ENCODE measurements at regions not wholly inside any gene's neighbourhood (a gene's known extent, or its start where the extent isn't known, plus 50 kb on each side); places are given as distances from the start of the nearest gene placed in this dataset.

DNA sequence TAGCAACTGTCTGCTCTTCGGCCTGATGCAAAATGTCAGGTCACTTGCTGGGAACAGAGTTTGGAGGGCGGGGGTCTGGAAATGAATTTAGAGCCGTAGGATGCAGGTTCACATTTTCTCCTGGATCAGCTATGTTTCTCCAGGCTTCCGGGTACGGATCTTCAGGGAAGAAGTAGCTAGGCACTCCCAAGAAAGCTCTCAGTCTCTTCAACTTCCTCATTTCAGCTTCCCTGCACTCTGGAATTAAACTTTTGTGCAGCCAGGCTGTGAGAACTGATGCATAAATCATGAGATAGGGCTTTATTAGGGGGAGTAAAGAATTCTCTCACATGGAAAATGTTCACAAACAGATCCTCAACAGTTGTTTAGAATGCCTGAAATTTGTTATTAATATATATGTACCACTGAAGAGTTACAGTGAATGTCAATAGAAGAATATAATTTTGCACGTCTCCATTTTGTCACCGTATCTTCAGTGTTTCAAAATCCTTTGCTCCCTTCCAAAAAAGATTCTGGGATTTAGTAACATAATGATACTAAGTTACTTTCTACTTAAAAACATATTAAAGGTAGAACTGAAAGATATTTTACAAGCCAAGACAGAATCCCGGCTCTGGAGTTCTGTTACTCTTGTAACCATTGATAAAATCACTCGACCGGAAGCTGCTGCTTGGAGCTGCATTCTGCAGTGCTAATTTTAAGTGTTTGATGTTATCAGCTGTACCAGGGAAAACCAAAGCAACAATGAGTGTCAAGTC, 178.5 kb upstream of the P2RY1 start:
- Mint-ChIP-seq H3K27me3 (peaks cover 9% of the 10 kb centered on the region), H3K4me3 (no peak overlapping the region), H3K9me3 (peaks cover 2% of the 10 kb centered on the region), H3K27ac (no peak overlapping the region), H3K36me3 (no peaks in the 10 kb centered on the region), H3K4me1 (no peaks in the 10 kb centered on the region)
- ATAC-seq, result no peak

DNA sequence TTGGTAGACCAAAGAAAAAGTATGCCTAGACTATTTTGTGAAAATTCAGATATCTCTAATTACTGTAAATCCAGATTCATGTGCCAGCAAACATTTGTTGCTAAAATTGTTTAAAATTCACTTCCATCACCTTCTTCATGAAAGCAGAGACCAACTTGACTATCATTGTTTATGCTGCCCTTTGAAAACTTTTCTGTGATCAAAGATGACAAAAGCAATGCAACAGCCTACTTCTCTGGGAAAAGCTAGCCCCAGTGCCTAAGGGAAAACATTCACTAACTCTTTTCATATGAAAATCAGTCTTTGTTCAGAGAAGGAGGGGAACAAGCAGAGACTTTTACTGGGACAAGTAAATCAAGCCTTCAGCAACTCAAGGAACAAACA, 178.0 kb upstream of the P2RY1 start:
- Mint-ChIP-seq H3K4me1 (no peaks in the 10 kb centered on the region), H3K27me3 (peaks cover 9% of the 10 kb centered on the region), H3K4me3 (no peak overlapping the region), H3K36me3 (no peaks in the 10 kb centered on the region), H3K9me3 (peaks cover 3% of the 10 kb centered on the region), H3K27ac (no peak overlapping the region)
- ATAC-seq, result no peak

- H3K36me3 Mint-ChIP-seq, result no peaks in the 10 kb centered on the region
- no peak for ATAC-seq
- H3K27ac Mint-ChIP-seq, result no peak overlapping the region
- H3K4me1 Mint-ChIP-seq, result no peaks in the 10 kb centered on the region
- H3K4me3 Mint-ChIP-seq, result no peak overlapping the region
- H3K27me3 Mint-ChIP-seq, result peaks cover 9% of the 10 kb centered on the region
- H3K9me3 Mint-ChIP-seq, result peaks cover 3% of the 10 kb centered on the region
Observed at GRCh38 chr3:152658977-152659720, 175.8 kb upstream of the P2RY1 start.

GRCh38 chr3:152662157-152662556, 172.8 kb upstream of the P2RY1 start:
- no peak for ATAC-seq
- no peak overlapping the region for H3K27ac Mint-ChIP-seq
- H3K27me3 Mint-ChIP-seq, result peaks cover 9% of the 10 kb centered on the region
- H3K9me3 Mint-ChIP-seq, result peaks cover 3% of the 10 kb centered on the region
- no peaks in the 10 kb centered on the region for H3K4me1 Mint-ChIP-seq
- no peak overlapping the region for H3K4me3 Mint-ChIP-seq
- no peaks in the 10 kb centered on the region for H3K36me3 Mint-ChIP-seq

DNA sequence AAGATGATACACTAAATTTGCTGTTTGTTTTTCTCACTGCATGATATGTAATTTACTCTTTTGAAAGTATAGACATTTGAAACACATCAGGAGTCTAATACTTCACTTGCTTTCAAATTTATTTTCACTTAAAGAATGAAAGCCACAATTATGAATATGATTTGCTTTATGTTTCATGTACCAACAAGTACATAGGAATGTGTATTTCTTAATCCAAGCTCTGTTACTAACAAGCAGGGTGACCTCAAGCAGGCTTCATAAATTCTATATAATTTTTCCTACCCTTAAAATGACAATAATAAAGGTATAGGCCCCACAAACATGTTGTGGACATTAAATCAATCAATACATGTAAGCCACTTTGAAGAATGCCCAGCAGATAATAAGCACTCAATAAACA, 170.2 kb upstream of the P2RY1 start:
- peaks cover 6% of the 10 kb centered on the region for H3K27me3 Mint-ChIP-seq
- no peak overlapping the region for H3K4me3 Mint-ChIP-seq
- H3K36me3 Mint-ChIP-seq, result no peaks in the 10 kb centered on the region
- no peak for ATAC-seq
- H3K27ac Mint-ChIP-seq, result no peak overlapping the region
- peaks cover 3% of the 10 kb centered on the region for H3K9me3 Mint-ChIP-seq
- H3K4me1 Mint-ChIP-seq, result no peaks in the 10 kb centered on the region

DNA sequence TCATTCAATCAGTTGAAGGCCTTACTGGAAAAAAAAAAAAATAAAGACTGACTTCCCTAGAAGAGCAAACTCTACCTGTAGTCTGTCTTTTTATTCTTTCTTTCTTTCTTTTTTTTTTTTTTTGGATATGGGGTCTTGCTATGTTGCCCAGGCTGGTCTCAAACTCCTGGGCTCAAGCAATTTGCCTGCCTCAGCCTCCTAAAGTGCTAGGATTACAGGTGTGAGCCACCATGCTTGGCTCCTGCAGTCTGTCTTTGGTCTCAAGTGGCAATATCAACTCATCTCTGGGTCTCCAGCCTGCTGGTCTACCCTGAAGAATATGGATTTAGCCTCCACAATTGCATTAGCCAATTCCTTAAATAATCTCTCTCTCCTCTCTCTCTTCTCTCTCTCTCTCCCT, 167.7 kb upstream of the P2RY1 start:
- no peak overlapping the region for H3K4me3 Mint-ChIP-seq
- H3K36me3 Mint-ChIP-seq, result no peaks in the 10 kb centered on the region
- H3K27ac Mint-ChIP-seq, result no peak overlapping the region
- no peaks in the 10 kb centered on the region for H3K9me3 Mint-ChIP-seq
- peaks cover 26% of the 10 kb centered on the region for H3K27me3 Mint-ChIP-seq
- H3K4me1 Mint-ChIP-seq, result peaks cover 12% of the 10 kb centered on the region
- ATAC-seq, result no peak

DNA sequence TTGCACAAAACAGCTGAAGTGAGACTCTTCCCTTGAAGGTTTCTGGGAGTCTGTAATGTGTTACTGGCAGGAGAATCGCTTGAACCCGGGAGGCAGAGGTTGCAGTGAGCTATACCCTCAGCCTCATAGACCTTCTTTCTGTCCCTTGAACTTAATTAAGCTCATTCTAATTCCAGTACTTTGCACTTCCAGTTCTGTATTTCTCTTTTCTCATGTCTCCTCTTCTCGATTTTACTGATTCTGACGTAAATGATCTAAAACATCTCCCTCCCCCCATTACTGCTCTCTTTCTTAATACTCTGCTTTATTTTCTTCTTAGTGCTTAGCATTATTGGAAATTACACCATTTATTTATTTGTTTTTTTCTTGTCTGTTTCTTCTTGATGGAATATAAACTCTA, 165.4 kb upstream of the P2RY1 start:
- peaks cover 47% of the 10 kb centered on the region for H3K27me3 Mint-ChIP-seq
- peaks cover 12% of the 10 kb centered on the region for H3K4me1 Mint-ChIP-seq
- no peak overlapping the region for H3K27ac Mint-ChIP-seq
- no peaks in the 10 kb centered on the region for H3K36me3 Mint-ChIP-seq
- no peak overlapping the region for H3K4me3 Mint-ChIP-seq
- H3K9me3 Mint-ChIP-seq, result no peaks in the 10 kb centered on the region
- ATAC-seq, result no peak

- no peak overlapping the region for H3K27ac Mint-ChIP-seq
- ATAC-seq, result no peak
- no peak overlapping the region for H3K4me3 Mint-ChIP-seq
- H3K36me3 Mint-ChIP-seq, result no peaks in the 10 kb centered on the region
- peaks cover 12% of the 10 kb centered on the region for H3K4me1 Mint-ChIP-seq
- peaks cover 49% of the 10 kb centered on the region for H3K27me3 Mint-ChIP-seq
- no peaks in the 10 kb centered on the region for H3K9me3 Mint-ChIP-seq
Observed at GRCh38 chr3:152671446-152672319, 163.2 kb upstream of the P2RY1 start.

DNA sequence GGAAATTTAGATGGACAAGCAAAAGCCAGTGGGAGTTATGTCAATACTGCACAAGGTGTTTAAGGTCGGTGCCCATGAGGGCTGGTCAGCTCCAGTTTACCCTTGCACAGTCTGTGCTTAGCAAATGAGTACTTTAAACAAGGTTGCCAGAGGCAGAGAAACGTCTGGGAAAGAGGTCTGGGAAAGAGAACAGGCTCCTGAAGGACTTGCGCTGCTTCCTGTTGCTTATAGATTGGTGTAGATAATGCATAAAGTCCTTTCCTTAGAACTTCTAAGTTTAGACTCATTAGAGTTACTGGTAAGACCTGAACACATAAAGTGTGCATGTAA, 162.6 kb upstream of the P2RY1 start:
- peaks cover 49% of the 10 kb centered on the region for H3K27me3 Mint-ChIP-seq
- no peaks in the 10 kb centered on the region for H3K36me3 Mint-ChIP-seq
- H3K4me3 Mint-ChIP-seq, result no peak overlapping the region
- no peak for ATAC-seq
- peaks cover 12% of the 10 kb centered on the region for H3K4me1 Mint-ChIP-seq
- H3K9me3 Mint-ChIP-seq, result no peaks in the 10 kb centered on the region
- no peak overlapping the region for H3K27ac Mint-ChIP-seq

DNA sequence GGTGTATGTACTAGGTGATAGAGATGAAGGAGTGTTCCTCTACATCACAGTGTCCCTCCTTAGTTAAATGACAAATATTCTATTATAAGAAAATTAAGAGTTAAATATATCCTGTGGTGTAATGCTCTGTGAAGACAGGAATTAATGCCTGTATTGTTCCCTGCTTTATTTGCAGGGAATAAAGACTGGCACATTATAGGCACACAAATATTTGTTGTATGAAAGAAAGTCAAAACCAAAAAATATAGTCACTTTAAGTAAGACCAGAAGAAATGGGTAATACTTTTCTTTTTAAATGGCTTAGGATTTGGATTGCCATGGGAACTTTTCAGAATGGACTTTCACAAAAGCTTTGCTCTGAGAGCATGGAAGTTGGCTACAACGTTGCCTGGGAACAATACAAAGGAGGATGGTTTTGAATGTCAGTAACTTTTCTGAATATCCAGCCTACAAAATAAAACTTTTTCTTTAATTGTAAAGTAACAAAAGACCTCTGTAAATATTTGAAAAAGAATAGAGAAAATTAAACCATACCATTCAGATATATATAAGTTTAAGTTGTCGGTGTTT, 158.0 kb upstream of the P2RY1 start:
- Mint-ChIP-seq H3K4me3 (no peak overlapping the region), H3K27me3 (peaks cover 35% of the 10 kb centered on the region), H3K36me3 (no peaks in the 10 kb centered on the region), H3K27ac (no peak overlapping the region), H3K4me1 (peaks cover 2% of the 10 kb centered on the region), H3K9me3 (no peaks in the 10 kb centered on the region)
- no peak for ATAC-seq

DNA sequence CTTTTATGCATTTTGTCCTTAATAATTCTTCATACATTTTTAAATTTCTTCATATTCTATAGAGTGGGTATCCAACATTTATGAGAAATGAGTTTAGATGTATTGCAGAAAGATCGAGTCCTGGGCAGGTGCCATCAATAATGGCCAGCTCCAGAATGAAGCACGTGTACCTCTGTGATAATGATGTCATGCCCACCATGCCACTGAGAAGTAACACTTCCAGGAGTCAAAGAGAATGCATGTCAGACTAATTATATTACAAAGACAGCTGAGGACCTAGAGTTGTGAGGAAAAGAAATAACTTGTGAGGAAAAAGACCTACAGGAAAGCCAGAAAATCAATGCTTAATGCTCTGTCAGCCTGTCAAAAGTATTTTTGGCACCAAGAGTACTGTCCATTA, 157.4 kb upstream of the P2RY1 start:
- Mint-ChIP-seq H3K4me1 (no peaks in the 10 kb centered on the region), H3K4me3 (no peak overlapping the region), H3K9me3 (no peaks in the 10 kb centered on the region), H3K27ac (no peak overlapping the region), H3K36me3 (no peaks in the 10 kb centered on the region), H3K27me3 (peaks cover 29% of the 10 kb centered on the region)
- ATAC-seq, result no peak

- Mint-ChIP-seq H3K4me3 (no peak overlapping the region), H3K27me3 (peaks cover 8% of the 10 kb centered on the region), H3K4me1 (no peaks in the 10 kb centered on the region), H3K9me3 (no peaks in the 10 kb centered on the region), H3K27ac (no peak overlapping the region), H3K36me3 (no peaks in the 10 kb centered on the region)
- ATAC-seq, result no peak
Observed at GRCh38 chr3:152682477-152682876, 152.5 kb upstream of the P2RY1 start.

DNA sequence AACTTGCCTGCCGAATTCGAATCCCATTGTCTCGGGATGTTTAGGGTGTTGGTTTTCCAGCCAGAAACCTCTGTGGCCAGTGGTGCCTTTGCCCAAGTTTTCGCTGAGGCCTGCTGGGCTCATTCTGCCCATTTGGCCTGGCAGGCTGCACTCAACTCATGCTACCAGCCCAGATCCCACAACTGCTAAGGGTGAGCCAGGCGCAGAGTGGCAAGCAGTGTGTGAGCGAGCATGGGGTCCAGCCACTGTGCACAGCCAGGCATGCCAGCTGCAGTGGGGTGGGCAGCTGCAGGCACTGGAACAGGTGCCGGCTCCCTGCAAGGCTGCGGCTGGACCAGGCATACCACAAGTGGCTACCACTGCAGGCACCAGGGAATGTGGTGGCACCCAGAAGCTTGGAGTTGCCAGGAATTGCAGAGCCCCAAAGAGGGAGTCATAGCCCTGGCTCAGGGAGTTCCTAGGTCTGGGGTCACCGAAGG, 151.4 kb upstream of the P2RY1 start:
- Mint-ChIP-seq H3K27me3 (peaks cover 8% of the 10 kb centered on the region), H3K4me3 (no peak overlapping the region), H3K27ac (no peak overlapping the region), H3K4me1 (no peaks in the 10 kb centered on the region), H3K9me3 (no peaks in the 10 kb centered on the region), H3K36me3 (no peaks in the 10 kb centered on the region)
- no peak for ATAC-seq

- Mint-ChIP-seq H3K9me3 (peaks cover 1% of the 10 kb centered on the region), H3K36me3 (no peaks in the 10 kb centered on the region), H3K4me3 (no peak overlapping the region), H3K4me1 (no peaks in the 10 kb centered on the region), H3K27ac (no peak overlapping the region), H3K27me3 (peaks cover 8% of the 10 kb centered on the region)
- no peak for ATAC-seq
Observed at GRCh38 chr3:152684279-152684678, 150.7 kb upstream of the P2RY1 start.

GRCh38 chr3:152688313-152688712, 146.6 kb upstream of the P2RY1 start:
- Mint-ChIP-seq H3K27me3 (no peaks in the 10 kb centered on the region), H3K36me3 (no peaks in the 10 kb centered on the region), H3K27ac (no peak overlapping the region), H3K9me3 (peaks cover 11% of the 10 kb centered on the region), H3K4me1 (no peaks in the 10 kb centered on the region), H3K4me3 (no peak overlapping the region)
- ATAC-seq, result no peak
